OCI-LY7 (cell line): ENCODE measurements at regions not wholly inside any gene's neighbourhood (a gene's known extent, or its start where the extent isn't known, plus 50 kb on each side); places are given as distances from the start of the nearest gene placed in this dataset.

Experiments
- EZH2phosphoT487 ChIP-seq: fragments of 200-600 bp; sonication (generic); IDR thresholded peaks from 2 replicates; pipeline ENCODE4 v1.6.1; 2018; ENCODE audit warnings: low read depth, borderline replicate concordance, mild to moderate bottlenecking, mixed run types, antibody characterized with exemption, low read length, moderate library complexity, mixed read lengths
- TF ChIP-seq, protein P1 (sequence below): fragments of 200-600 bp; sonication (generic); conservative IDR thresholded peaks from 2 replicates; pipeline ENCODE4 v1.5.1; 2014; ENCODE audit warnings: mild to moderate bottlenecking, antibody characterized with exemption, low read length, moderate library complexity, mixed read lengths

- no peak for TF ChIP-seq EZH2phosphoT487
- TF ChIP-seq, protein P1, sequence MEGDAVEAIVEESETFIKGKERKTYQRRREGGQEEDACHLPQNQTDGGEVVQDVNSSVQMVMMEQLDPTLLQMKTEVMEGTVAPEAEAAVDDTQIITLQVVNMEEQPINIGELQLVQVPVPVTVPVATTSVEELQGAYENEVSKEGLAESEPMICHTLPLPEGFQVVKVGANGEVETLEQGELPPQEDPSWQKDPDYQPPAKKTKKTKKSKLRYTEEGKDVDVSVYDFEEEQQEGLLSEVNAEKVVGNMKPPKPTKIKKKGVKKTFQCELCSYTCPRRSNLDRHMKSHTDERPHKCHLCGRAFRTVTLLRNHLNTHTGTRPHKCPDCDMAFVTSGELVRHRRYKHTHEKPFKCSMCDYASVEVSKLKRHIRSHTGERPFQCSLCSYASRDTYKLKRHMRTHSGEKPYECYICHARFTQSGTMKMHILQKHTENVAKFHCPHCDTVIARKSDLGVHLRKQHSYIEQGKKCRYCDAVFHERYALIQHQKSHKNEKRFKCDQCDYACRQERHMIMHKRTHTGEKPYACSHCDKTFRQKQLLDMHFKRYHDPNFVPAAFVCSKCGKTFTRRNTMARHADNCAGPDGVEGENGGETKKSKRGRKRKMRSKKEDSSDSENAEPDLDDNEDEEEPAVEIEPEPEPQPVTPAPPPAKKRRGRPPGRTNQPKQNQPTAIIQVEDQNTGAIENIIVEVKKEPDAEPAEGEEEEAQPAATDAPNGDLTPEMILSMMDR: no peak
These were observed 68.2 kb downstream of the FAT4 start for GRCh38 chr4:125382995-125383394.
